Midbrain (tissue), 1 donor: ENCODE measurements at regions not wholly inside any gene's neighbourhood (a gene's known extent, or its start where the extent isn't known, plus 50 kb on each side); places are given as distances from the start of the nearest gene placed in this dataset.

Experiments
- DNase-seq: peaks from one replicate; lab custom pipeline; 2025; lab: John Stamatoyannopoulos, UW

- DNase-seq, result no peak
Measured at GRCh38 chr2:216918088-216918680, 58.3 kb upstream of the TNP1 start.

- no peak for DNase-seq
Measured at GRCh38 chr2:216916956-216917650, 57.2 kb upstream of the TNP1 start.

- no peak for DNase-seq
Measured at GRCh38 chr2:216915557-216916150, 55.8 kb upstream of the TNP1 start.

- DNase-seq, result no peak
Measured at GRCh38 chr2:216914491-216914890, 54.6 kb upstream of the TNP1 start.

GRCh38 chr2:216911886-216912285 is 52.0 kb upstream of the TNP1 start:
- no peak for DNase-seq

GRCh38 chr2:216911008-216911407 is 51.1 kb upstream of the TNP1 start:
- no peak for DNase-seq

GRCh38 chr2:216909541-216910210 is 49.8 kb upstream of the TNP1 start:
- no peak for DNase-seq
